Epidermal melanocyte (primary cell): ENCODE measurements at regions not wholly inside any gene's neighbourhood (a gene's known extent, or its start where the extent isn't known, plus 50 kb on each side); places are given as distances from the start of the nearest gene placed in this dataset.

Experiments
- DNase-seq: peaks from one replicate; pipeline ENCODE4 v3.0.0; 2011; ENCODE audit warnings: low spot score; ENCODE audit not compliant: insufficient read length

DNA sequence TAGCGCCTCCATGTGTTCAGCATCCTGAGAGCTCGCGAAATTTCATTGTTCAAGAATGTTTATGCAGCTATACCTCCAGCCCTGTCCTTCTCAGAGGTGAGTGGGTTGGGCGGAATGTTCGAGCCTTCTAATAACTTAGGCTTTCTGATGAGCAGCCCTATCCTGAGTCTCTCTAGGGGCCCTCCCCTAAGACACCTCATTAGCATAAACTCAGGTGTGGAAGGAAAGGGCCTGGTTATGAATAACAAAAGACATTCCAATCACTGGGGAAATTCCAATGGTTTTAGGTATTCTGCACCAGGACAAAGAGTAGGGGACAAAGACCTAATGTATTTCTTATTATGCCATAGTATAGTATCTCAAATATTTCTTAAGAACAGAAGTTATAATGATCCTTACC is 138.1 kb upstream of the PDZRN3 start:
- DNase-seq, result no peak

DNA sequence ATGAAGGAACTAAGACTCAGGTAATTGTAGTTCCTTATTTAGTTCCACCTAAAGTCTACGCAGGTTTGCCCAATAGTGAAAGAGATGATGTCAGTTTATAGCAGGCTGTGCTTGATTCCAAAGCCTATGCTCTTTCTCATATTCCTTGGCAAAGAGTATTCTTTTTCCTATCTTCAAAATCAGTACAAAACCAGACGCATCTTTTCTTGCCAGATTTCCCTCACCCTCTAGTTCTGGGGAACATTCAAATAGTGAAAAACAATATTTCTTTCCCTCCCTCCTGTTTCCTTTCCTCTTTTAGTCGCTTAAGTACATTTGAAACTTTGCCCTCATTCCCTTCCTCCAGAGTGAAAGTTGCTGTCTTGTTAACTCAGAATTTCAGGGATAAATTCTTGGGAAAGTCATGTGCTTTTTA is 134.6 kb upstream of the PDZRN3 start:
- no peak for DNase-seq

DNA sequence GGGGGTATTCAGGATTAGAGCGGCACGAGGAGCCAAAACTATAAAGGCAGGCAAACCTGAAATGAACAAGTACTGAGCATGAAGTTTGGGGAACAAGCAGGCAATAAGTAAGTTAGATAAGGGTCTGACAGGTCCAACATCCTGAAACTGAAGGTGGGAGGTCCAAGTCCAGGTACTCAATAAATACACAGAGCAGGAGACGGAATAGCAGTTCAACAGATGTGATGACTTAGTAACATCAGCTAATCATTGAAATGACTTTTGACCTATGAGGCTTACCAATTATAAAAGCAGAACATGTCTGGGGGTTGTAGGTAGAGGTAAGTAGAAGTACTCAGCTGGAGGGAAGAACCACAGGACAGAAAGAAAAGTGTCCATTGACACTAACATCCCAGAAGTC is 132.8 kb upstream of the PDZRN3 start:
- no peak for DNase-seq

DNA sequence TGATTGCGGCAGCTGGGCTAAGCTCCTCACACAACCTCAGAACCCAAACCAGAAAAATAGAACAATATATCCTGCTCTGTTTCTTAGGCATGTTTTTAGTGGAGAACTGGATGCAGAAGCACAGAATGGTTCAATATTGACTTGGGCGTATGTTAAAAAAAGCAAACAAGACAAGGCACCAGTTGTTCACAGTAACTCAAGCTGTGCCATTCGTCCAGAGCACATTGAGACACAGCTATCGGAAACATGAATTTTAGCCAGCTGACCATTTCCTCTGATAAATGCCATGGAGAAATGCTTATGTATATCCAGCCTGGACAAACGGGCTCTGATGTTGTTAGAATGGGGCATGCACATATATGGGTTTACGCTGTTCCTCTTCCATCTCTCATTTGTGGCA is 129.2 kb upstream of the PDZRN3 start:
- DNase-seq, result no peak

DNA sequence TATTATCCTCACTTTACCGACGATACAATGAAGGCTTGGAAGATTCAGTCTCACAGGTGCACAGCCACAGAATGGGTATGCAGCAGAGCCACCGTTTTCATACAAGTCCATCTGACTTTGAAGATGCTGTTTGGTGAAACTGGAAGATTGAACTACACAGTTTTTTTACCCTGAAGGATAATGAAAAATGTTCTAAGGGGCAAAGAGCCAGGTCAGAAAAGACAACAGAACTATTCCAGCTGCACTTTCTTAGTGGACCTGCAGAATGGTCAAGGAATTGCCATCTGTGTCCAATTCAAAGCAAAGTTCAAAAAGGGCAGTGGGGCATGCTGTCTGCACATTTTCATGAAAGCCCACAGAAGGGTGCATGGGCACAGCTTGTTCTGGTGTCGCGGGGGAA is 127.6 kb upstream of the PDZRN3 start:
- no peak for DNase-seq

DNA sequence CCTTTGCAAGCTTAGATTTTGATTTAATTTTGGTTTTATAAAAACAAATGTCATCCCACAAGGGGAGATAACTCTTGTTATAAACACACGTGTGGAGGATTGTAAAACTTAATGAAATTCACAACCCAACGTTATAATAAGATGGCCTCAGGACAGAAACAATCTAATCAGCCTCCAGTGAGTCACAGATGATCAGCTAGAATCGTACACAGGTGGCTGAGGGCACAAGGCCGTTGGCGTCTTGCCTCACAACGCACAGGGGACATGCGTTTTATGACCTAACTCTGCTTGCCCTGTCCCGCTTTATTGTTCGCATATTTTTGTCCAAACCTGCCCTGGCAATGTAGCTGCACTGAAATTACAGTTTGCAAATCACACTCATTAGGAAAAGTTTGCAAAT is 121.9 kb upstream of the PDZRN3 start:
- DNase-seq, result no peak

DNA sequence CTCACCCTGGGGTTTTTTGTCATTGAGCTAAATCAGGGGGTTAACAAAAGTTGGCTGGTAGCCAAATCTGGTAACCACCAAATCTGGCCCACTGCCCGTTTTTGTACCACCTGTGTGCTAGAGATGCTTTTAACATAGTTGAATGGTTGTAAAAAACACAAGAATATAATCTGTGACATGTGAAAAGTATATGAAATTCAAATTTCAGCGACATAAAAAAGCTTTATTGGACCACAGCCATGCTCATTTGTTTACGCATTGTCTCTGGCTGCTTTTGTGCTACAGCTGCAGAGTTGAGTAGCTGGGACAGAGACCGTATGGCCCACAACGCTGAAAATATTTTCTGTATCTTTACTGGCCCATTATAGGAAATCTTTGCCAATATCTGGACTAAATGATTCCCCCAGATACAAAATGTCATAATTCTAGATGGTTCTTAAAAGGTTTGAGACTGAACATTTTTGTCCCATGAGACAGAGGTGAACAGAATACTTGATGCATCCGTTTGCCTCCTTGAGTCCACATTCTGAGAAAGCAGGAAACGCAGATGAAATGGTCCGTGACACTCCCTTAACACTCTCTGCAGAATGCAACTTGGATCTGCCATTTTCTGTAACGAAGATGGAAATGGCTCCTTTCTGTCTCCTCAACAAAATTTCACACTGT is 120.9 kb upstream of the PDZRN3 start:
- DNase-seq, result no peak

DNA sequence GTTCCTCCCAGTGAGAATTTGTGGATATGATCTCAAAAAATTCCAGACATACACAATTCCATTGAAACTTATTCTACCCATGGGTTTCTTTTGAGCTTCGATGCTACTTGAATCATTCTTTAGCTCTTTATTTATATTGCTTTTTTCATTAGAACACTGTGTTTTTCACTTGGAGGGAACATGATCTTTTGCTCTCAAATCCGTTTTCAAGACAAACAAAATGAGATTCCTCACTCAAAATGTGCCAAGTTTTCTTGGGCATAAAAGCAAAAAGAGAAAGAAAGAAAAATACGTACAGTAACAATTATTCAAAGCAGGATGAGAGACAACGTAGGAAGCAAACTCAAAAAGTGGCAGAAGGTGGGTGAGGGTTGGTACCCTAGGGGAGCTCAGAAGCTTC is 118.8 kb upstream of the PDZRN3 start:
- no peak for DNase-seq

DNA sequence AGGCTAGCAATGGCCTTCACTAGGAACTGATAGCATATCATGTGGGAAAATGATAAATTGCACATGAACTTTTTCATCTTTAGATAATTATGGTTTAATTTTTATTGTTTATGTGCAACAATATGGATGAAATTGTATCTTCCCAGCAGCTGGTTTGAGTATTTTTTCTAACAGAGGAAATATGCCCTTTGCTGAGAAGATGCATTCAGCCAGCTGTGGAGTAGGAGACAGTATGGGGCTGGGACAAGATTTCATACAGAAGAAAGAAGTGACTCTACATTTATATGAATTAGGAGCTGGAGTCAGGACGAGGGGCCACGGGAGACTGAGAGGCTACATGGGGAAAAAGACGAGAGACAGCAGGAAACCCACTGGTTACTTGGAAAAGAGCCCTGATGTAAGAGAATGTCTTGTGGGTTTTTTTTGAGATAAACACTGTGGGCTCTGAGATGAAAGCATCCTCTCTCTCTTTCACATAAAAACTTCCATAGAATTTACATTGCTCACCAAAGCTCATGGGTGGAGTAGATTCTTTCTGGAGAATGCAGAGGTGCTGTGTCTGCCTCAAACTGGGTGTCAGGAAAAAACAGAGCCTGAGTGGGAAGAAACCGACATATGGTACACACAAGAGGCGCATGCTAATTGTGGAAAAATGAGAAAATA is 115.2 kb upstream of the PDZRN3 start:
- DNase-seq, result no peak

DNA sequence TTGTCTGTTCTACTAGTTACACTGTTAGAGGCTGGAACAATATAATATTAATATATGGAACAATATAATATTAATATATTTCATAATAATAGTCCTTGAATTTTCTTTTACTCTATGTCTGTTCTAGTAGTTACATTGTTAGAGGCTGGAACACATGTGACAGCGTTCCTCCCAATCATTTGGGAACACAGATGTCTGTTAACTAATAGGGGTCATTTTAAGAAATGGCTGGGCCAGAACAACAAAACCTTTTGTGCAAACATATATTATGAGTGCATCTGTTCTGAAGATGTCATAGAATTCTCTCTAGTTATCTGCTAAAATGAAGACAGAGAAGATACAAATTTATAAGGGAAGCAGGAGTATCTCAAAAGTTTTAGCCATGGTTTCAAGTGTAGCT is 114.0 kb upstream of the PDZRN3 start:
- no peak for DNase-seq

DNA sequence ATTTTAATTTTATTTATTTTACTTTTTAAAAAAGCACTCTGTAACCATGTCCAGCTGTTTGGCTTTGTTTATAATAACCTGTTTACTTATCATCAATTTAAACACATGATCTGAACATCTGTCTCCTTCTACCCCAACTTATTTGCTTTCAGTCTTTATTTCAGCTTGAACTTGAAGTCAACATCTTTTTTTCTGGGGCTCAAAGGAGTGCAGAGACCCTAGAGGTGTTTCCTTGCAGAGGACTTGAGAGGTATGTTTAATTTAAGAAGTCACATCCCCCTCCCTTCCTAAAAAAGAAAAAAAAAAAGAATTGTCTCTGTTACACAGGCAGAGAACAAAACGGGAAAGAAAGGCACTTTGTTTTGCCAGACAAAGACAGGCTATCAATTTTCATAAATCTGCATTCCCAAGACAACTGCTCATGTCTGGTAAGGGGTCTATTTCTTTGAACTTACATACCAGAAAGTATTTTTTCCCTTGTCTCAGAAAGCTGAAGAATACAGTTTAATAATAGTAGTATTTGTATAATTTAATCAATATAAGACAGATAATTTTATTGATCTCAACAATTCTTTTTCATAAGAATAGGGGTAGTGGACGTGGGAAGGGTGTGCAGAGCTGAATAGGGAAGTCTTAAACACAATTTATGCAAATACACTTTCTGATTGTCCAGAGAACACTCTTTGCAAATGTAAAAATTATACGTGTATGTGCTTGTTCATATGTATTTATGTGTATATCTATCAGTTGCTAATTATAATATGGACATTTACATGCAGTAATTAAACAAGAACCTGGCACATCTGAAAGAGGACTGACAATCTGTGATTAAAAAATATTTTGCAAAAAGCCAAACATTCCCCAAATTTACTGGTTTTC is 109.7 kb upstream of the PDZRN3 start:
- no peak for DNase-seq

DNA sequence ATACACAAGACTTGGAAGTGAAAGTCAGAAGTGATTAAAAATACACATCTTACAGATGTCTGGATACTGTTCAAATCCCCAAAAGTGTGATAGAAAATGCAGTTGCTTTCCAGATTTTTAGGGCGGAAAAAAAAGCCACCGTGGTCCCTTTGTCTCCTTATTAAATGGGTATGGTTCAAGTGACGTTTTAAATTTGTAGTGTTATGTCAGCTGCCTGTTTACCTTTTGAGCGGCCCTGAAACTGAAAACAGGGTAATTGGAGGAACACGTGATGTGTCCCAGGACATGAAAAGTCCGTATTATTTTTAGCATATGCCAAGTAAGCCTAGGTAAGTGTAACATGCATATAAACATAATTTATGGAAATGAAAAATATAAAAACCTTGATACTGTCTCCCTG is 109.0 kb upstream of the PDZRN3 start:
- DNase-seq, result no peak

DNA sequence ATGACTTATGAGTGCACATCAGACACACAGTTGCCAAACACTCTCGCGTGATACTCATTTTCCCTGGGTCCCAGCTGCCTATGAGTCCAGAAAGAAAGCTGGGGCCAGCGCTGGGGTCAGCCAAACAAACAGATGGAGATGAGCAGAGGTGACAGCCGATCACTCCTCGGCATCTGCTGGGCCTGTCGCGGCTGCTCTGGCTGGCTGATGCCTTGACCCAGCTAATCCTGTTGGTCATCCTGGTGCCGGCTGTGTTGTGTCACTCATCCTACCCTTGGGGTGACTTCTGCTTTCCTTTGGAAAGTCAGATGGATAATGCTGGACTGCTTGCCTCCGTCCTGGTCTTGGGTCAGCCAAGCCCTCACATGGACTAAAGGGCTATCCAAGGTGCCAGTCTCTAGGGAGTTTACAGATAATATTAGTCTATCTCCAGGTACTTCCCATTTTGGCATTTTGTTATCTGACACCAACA is 105.3 kb upstream of the PDZRN3 start:
- no peak for DNase-seq

DNA sequence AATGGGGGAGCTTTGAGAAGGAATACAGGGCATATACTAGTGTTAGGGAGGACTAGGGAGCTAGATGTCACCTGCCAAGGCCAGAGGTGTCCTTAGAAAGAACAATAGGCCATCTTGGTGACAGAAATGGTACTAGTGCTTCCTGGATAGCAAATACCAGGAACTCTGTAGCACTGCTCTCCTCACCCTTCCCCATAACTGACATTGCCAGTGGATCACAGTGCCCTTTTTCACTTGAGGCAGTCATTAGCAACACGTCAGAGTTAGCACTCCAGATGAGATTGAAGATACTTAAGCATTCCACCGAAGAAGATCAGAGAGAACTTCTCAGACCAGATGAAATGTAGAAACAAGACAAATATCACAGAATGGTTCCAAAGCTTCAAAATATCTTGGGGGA is 103.1 kb upstream of the PDZRN3 start:
- no peak for DNase-seq

DNA sequence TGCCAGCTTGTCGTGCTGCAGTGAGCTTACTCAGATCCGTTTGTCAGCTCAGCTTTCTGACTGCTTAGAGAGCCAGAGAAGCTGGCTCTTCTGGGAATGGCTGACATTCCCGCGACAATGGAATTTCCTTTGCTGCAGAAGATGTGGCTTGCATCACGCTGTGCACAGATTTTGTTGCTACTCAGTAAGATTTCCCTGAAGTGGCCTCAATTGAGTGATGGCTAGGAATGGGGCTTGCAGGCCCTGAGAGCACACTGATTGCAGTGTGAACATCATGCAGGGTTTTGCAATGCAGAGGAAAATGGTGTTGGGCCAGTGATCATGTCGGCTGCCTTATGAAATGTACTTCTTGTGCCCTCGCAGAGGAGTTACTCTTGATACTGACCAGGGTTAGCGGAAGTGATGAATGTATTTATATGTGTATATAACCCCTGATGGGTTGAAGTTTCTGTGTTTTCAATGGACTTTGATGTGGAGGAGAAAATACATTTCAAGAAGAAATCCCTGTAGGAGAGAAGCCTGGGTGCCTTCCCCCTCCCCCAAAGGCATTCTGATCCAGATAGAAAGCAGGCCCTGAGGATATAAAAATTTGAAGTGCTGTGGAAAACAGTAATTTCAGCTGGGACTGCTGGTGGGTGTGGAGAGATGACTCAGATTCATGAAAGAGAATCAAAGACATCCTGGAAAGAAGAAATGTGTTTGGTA is 102.5 kb upstream of the PDZRN3 start:
- no peak for DNase-seq

DNA sequence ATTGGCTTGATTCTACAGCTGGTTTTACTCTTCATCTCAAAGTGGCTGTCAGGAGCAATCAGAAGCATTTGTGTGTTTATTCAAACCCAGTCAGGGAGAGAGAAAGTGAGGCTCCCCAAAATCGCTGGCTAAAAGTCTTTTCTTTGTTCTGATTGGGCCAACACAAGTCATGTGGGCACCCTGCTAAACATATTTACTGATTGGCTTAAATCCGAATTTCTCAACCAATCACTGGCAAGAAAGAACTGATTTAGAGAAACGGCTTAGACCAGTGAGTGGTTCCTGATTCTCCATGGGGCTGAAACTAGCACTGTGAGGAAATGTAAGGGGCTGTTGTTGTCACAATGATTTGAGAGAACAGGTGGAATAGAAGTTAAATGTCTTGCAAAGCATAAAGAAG is 98.9 kb upstream of the PDZRN3 start:
- no peak for DNase-seq

DNA sequence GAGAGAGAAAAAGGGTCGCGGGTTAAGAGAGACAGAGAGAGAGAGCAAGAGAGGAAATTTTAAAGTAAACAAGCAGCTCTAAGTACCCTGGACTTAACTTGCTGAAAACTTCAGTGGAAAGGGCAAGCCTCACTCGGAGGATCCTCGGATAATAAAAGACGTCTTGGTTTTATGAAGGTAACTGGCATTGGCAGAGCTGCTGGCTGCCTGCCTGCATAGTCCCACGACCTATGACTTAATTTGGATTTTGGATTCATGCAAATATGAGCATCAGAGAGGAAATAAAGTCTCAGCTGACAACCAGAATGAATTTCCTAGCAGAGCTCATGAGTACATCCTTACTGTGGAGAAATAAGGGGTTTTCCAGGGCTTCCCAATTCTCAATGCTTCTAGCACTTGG is 95.1 kb upstream of the PDZRN3 start:
- DNase-seq, result no peak

DNA sequence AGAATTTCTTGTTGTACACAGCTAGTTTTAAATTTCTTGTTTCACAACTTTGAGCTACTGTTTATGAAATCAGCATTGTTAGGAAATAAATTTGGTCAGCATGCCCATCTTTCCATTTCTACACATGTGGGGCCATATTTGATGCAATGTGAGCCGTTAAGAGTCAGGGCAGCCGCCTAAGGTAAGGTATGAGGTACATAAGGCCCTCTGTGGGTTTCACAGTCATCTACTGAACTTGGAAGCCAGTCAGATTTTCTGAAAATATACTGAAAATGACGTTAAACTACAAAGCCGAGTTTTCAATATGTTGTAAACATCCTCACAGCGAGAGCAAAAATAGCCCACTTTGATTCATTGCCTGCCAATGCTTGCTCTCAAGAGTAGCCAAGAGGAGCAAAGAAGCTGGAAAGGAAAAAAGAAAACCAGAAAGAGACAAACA is 94.7 kb upstream of the PDZRN3 start:
- no peak for DNase-seq

DNA sequence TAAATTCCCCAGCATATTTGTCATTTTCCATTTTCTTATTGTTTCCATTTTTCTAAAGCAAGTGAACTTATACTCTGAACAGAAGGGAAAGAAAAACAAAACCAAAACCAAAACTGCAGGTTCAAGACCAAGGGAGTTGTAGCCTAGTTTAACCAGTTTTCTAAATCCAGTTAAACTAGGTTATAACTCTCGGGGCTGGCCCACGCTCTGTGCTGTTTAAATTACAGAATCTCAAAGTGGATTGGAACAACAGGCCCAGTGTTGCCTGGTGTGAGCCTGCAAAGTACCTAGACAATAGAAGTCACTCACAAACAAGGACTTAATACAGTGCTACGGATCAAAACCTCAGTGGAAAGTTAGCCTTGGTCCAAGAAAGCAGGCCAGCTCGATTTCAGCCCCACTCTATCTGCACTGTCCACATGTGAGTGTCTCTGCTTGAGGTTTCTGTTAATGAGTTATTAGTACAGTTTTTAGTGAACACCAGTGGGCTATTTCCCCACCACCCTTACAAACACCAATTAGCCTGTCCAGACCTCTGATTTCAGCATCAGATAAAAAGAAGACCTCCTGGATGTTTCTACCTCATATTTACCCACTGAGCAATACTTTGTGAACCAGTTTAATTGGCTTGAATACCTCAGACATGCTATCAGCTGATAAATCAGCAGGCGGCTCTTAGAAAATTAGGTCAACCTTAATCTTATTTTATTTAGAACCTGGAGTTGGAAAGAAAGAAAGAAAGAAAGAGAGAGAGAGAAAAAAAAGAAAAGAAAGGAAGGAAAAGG is 93.8 kb upstream of the PDZRN3 start:
- DNase-seq, result no peak

DNA sequence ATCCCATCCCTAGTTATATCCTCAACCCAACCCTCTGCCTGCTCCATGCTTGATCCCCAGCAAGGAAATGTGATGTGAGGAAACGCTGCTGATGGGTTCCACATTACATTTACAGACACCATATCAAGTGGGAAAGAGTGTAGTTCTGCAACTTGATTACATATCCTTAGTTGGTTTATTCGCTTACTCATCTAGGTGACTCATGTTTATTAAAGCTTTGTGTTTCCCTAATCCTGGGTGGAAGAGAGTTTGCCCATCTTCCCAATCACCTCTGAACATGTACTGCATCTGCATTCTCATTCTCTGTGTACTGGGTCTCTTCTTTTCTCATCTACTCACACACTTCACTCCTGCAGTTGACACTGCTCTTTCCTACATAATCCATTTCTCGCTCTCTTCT is 91.7 kb upstream of the PDZRN3 start:
- DNase-seq, result no peak

DNA sequence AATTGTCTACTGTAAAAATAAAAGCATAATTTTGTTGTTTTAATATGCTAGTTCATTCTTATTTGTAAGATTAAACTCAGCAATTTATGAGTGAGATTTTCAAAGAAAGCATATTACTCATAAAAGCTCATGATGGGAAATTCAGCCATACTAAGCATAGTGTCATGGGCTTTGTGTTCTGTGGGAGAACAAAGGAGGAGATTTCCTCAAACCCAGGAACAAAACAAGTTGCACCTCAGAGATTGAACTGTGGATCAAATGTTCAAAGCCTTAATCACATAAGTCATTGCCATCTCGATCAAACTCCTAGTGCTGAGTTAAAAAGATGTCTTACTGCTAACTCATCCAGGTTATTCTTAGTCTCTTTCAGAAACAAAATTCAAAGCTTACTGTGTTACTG is 85.6 kb upstream of the PDZRN3 start:
- no peak for DNase-seq
